Uterus (tissue), 3 donors: ENCODE measurements at regions not wholly inside any gene's neighbourhood (a gene's known extent, or its start where the extent isn't known, plus 50 kb on each side); places are given as distances from the start of the nearest gene placed in this dataset.

Source experiments
- DNase-seq, 2 donors: peaks; one replicate each; pipeline ENCODE4 v3.0.0-alpha.2; 2019 to 2020
- H3K27ac ChIP-seq, 2 donors: fragments of 200-600 bp; sonication (generic); 1 replicate in 1 of 2; 2 replicates in 1 of 2; pipeline ENCODE4 v1.5.1; 2016 to 2018
- H3K27me3 ChIP-seq, 2 donors: fragments of 200-600 bp; sonication (generic); one replicate each; pipeline ENCODE4 v1.5.1; 2018 to 2019; ENCODE audit warnings: control low read depth in 1 of 2
- H3K36me3 ChIP-seq, 2 donors: fragments of 200-600 bp; sonication (generic); one replicate each; pipeline ENCODE4 v1.5.1; 2019; ENCODE audit warnings: control low read depth in 1 of 2
- H3K4me1 ChIP-seq, 2 donors: fragments of 200-600 bp; sonication (generic); one replicate each; pipeline ENCODE4 v1.5.1; 2018 to 2019; ENCODE audit warnings: control low read depth in 1 of 2
- H3K4me3 ChIP-seq, 2 donors: fragments of 200-600 bp; sonication (generic); 1 replicate in 1 of 2; 2 replicates in 1 of 2; pipeline ENCODE4 v1.5.1; 2018 to 2019; ENCODE audit warnings: mild to moderate bottlenecking in 1 of 2
- H3K9me3 ChIP-seq, 2 donors: fragments of 200-600 bp; sonication (generic); one replicate each; pipeline ENCODE4 v1.5.1; 2019; ENCODE audit warnings: control low read depth in 1 of 2
- POLR2A ChIP-seq, 2 donors: fragments of 450-650 bp; IDR thresholded peaks; one replicate each; pipeline ENCODE4 v1.6.1; 2016; ENCODE audit warnings: antibody characterized with exemption in 2 of 2, mild to moderate bottlenecking in 1 of 2, moderate library complexity in 1 of 2
- intact Hi-C: fragments of 100-400 bp; cut with DNase I; formaldehyde crosslinking; loops from one replicate; pipeline ENCODE4 v1.15.1; 2023; ENCODE audit warnings: low total_unique reads
- TF ChIP-seq, protein P1 (sequence below), 4 experiments: fragments of 200-600 bp in 2 of 4; fragments of 450-650 bp in 2 of 4; sonication (generic) in 2 of 4; IDR thresholded peaks; one replicate each; pipeline ENCODE4 v1.5.1; 2016 to 2019; ENCODE audit warnings: antibody characterized with exemption in 4 of 4, mild to moderate bottlenecking in 2 of 4, moderate library complexity in 1 of 4
- donor health status: DM: yes; HTN: yes; CAD: no.

GRCh38 chr17:55577687-55578086 is 66.4 kb upstream of the SMIM36 start:
- Histone ChIP-seq H3K4me1 (no peaks in the 10 kb centered on the region), H3K9me3 (no peaks in the 10 kb centered on the region), H3K27me3 (no peaks in the 10 kb centered on the region), H3K36me3 (no peaks in the 10 kb centered on the region), H3K4me3 (peak overlapping the region in 1 of 2 donors; percentile 25), H3K27ac (peak overlapping the region; percentile 84 to 88)
- intact Hi-C loops = no loop called here
- TF ChIP-seq, protein P1, sequence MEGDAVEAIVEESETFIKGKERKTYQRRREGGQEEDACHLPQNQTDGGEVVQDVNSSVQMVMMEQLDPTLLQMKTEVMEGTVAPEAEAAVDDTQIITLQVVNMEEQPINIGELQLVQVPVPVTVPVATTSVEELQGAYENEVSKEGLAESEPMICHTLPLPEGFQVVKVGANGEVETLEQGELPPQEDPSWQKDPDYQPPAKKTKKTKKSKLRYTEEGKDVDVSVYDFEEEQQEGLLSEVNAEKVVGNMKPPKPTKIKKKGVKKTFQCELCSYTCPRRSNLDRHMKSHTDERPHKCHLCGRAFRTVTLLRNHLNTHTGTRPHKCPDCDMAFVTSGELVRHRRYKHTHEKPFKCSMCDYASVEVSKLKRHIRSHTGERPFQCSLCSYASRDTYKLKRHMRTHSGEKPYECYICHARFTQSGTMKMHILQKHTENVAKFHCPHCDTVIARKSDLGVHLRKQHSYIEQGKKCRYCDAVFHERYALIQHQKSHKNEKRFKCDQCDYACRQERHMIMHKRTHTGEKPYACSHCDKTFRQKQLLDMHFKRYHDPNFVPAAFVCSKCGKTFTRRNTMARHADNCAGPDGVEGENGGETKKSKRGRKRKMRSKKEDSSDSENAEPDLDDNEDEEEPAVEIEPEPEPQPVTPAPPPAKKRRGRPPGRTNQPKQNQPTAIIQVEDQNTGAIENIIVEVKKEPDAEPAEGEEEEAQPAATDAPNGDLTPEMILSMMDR (IDR thresholded peaks at IDR 0.05) = no peak
- TF ChIP-seq POLR2A (IDR thresholded peaks at IDR 0.05) = no peak
- no peak for DNase-seq

DNA sequence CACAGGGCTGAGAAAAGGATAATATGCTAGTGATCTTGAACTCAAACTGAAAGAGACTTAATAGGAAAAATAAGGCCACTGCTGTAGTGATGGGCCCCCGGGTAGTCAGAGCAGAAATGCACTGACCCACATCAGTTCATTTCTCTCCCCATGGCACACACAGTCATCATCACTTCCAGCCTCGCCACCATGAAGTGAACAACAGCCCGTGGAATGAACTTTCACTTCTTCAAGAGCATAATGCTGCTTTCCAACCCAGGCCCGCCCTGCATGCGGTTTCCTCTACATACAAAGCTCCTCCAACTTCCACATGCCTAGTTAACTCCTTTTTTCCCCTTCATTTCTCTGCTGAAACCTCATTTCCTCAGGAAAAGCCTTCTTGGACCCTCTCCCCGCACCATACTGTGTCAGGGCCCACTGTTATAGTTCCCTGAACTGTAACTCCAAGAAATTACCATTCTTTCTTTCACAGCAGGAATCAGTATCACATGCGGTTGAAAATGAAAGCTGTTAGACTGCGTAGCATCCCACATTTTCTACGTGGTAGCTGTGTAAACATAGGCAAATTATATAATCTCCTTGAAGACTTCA is 65.8 kb upstream of the SMIM36 start:
- H3K27me3 ChIP-seq = no peaks in the 10 kb centered on the region
- no peaks in the 10 kb centered on the region for H3K4me1 ChIP-seq
- intact Hi-C loops = no loop called here
- H3K9me3 ChIP-seq = no peaks in the 10 kb centered on the region
- peak overlapping the region in 1 of 2 donors; percentile 25 for H3K4me3 ChIP-seq
- peak; percentile 39 to 44 for DNase-seq
- no peaks in the 10 kb centered on the region for H3K36me3 ChIP-seq
- peak overlapping the region; percentile 84 to 88 for H3K27ac ChIP-seq
- TF ChIP-seq, protein P1 (IDR thresholded peaks at IDR 0.05) = no peak
- no peak for TF ChIP-seq POLR2A (IDR thresholded peaks at IDR 0.05)

GRCh38 chr17:55576237-55576995 is 65.2 kb upstream of the SMIM36 start:
- H3K4me3 ChIP-seq = peak overlapping the region in 1 of 2 donors; percentile 25
- peak; percentile 47 to 67 for DNase-seq
- H3K4me1 ChIP-seq = no peaks in the 10 kb centered on the region
- H3K27me3 ChIP-seq = no peaks in the 10 kb centered on the region
- no peaks in the 10 kb centered on the region for H3K9me3 ChIP-seq
- intact Hi-C loops = no loop called here
- H3K36me3 ChIP-seq = no peaks in the 10 kb centered on the region
- TF ChIP-seq POLR2A (IDR thresholded peaks at IDR 0.05) = no peak
- TF ChIP-seq, protein P1 (IDR thresholded peaks at IDR 0.05) = no peak
- peak overlapping the region; percentile 84 to 88 for H3K27ac ChIP-seq

DNA sequence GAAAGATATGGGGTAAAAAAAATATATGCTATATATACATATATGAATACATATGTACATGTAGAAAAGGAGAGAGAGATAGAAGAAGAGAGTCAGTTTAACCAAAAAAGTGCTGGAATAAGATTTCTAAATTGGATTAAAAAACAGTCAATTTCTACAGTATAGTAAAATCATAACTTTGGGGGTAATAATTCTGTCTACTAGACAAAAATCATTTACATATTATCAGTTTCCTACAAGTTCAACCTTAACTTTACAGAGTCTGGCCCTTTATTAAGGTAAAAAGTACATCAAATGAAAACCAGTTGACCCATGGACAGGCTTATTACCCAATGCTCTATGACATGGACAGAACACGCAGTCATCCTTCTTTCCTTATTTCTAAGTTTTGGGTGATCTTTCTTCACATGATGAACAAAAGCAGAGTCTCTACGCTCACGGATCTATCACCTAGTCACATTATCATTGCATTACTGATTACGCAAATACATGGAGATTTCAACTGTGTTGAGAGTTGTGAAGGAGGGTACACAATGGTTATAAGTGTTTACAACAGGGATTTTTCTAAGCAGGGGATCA is 63.9 kb upstream of the SMIM36 start:
- Histone ChIP-seq H3K27ac (peak overlapping the region in 1 of 2 donors; percentile 88), H3K9me3 (no peaks in the 10 kb centered on the region), H3K27me3 (no peaks in the 10 kb centered on the region), H3K4me3 (no peak overlapping the region), H3K4me1 (no peaks in the 10 kb centered on the region), H3K36me3 (no peaks in the 10 kb centered on the region)
- DNase-seq = no peak
- intact Hi-C loops = no loop called here
- TF ChIP-seq POLR2A (IDR thresholded peaks at IDR 0.05) = no peak
- TF ChIP-seq, protein P1 (IDR thresholded peaks at IDR 0.05) = no peak

DNA sequence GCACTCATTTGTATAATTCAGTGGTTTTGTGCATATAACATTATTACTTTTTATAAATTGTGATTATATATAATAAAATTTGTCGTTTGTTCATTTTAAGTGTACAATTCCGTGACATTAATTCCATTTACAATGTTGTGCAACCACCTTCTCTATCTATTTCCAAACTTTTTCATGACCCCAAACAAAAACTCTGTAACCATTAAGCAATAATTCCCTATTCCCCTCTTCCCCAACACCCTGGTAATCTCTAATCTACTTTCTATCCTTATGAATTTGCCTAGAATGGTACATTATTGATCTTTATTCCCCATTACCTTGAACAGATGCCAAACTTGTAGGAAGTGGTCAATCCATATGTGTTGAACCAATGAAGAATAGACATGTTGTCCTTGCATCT is 61.3 kb upstream of the SMIM36 start:
- intact Hi-C loops = no loop called here
- TF ChIP-seq POLR2A (IDR thresholded peaks at IDR 0.05) = no peak
- TF ChIP-seq, protein P1 (IDR thresholded peaks at IDR 0.05) = no peak
- no peak overlapping the region for H3K4me3 ChIP-seq
- H3K36me3 ChIP-seq = no peaks in the 10 kb centered on the region
- H3K27ac ChIP-seq = no peak overlapping the region
- H3K4me1 ChIP-seq = no peaks in the 10 kb centered on the region
- no peak for DNase-seq
- H3K9me3 ChIP-seq = no peaks in the 10 kb centered on the region
- H3K27me3 ChIP-seq = no peaks in the 10 kb centered on the region
